Tibial nerve (tissue), 3 donors: ENCODE measurements at regions not wholly inside any gene's neighbourhood (a gene's known extent, or its start where the extent isn't known, plus 50 kb on each side); places are given as distances from the start of the nearest gene placed in this dataset.

Experiments used
- POLR2A ChIP-seq, 2 donors: fragments of 450-650 bp; IDR thresholded peaks; one replicate each; pipeline ENCODE4 v1.6.1; 2017; ENCODE audit warnings: antibody characterized with exemption in 2 of 2, mild to moderate bottlenecking in 2 of 2, moderate library complexity in 2 of 2
- TF ChIP-seq, protein P1 (sequence below), 5 experiments: fragments of 200-600 bp in 3 of 5; fragments of 450-650 bp in 2 of 5; sonication (generic) in 3 of 5; IDR thresholded peaks; one replicate each; pipeline ENCODE4 v1.5.1; 2016 to 2019; ENCODE audit warnings: antibody characterized with exemption in 5 of 5, mild to moderate bottlenecking in 3 of 5, moderate library complexity in 2 of 5

DNA sequence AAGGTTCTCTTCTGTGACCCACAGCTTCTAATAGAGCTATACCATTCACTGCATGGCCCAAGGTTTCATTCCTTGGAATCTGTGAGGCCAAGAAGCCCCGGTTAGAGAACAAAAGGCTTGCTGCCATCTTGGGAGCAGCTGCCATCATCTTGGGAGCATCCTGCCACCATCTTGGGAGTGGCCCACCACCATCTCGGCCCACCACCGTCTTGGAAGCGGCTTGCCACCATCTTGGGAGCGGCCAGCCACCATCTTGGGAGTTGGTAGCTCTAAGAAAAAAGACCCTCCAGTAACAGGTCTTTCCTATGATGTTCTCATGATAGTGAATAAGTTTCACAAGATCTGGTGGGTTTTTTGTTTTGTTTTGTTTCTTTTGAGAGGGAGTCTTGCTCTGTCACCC, 703.9 kb upstream of the ANO3 start:
- TF ChIP-seq POLR2A (IDR thresholded peaks at IDR 0.05) = no peak
- TF ChIP-seq, protein P1, sequence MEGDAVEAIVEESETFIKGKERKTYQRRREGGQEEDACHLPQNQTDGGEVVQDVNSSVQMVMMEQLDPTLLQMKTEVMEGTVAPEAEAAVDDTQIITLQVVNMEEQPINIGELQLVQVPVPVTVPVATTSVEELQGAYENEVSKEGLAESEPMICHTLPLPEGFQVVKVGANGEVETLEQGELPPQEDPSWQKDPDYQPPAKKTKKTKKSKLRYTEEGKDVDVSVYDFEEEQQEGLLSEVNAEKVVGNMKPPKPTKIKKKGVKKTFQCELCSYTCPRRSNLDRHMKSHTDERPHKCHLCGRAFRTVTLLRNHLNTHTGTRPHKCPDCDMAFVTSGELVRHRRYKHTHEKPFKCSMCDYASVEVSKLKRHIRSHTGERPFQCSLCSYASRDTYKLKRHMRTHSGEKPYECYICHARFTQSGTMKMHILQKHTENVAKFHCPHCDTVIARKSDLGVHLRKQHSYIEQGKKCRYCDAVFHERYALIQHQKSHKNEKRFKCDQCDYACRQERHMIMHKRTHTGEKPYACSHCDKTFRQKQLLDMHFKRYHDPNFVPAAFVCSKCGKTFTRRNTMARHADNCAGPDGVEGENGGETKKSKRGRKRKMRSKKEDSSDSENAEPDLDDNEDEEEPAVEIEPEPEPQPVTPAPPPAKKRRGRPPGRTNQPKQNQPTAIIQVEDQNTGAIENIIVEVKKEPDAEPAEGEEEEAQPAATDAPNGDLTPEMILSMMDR (IDR thresholded peaks at IDR 0.05) = no peak
